Tibial nerve (tissue), 4 donors: ENCODE measurements at regions not wholly inside any gene's neighbourhood (a gene's known extent, or its start where the extent isn't known, plus 50 kb on each side); places are given as distances from the start of the nearest gene placed in this dataset.

Experiments used
- DNase-seq, 2 donors: peaks; one replicate each; pipeline ENCODE4 v3.0.0-alpha.2; 2019; ENCODE audit warnings: low spot score in 2 of 2
- H3K27ac ChIP-seq, 4 donors: fragments of 200-600 bp; sonication (generic) in 3 of 4; one replicate each; pipeline ENCODE4 v1.5.1; 2017 to 2019; ENCODE audit warnings: mild to moderate bottlenecking in 1 of 4
- H3K27me3 ChIP-seq, 2 donors: fragments of 200-600 bp; sonication (generic) in 1 of 2; one replicate each; pipeline versions ENCODE4 v1.5.1 to v1.6.0; 2017 to 2019
- H3K36me3 ChIP-seq, 3 donors: fragments of 200-600 bp; sonication (generic); one replicate each; pipeline ENCODE4 v1.5.1; 2018 to 2019
- H3K4me1 ChIP-seq, 4 donors: fragments of 200-600 bp; sonication (generic) in 3 of 4; one replicate each; pipeline ENCODE4 v1.5.1; 2017 to 2019
- H3K4me3 ChIP-seq, 4 donors: fragments of 200-600 bp; sonication (generic) in 3 of 4; one replicate each; pipeline ENCODE4 v1.5.1; 2017 to 2019; ENCODE audit warnings: mild to moderate bottlenecking in 1 of 4, moderate library complexity in 1 of 4
- H3K9me3 ChIP-seq, 4 donors: fragments of 200-600 bp; sonication (generic) in 3 of 4; one replicate each; pipeline ENCODE4 v1.5.1; 2017 to 2019
- CTCF ChIP-seq, 5 experiments: fragments of 200-600 bp in 3 of 5; fragments of 450-650 bp in 2 of 5; sonication (generic) in 3 of 5; IDR thresholded peaks; one replicate each; pipeline ENCODE4 v1.5.1; 2016 to 2019; ENCODE audit warnings: antibody characterized with exemption in 5 of 5, mild to moderate bottlenecking in 3 of 5, moderate library complexity in 2 of 5
- EP300 ChIP-seq, 2 donors: sonication (generic); formaldehyde crosslinking; IDR thresholded peaks; one replicate each; pipeline ENCODE4 v1.6.1; 2017; ENCODE audit warnings: antibody characterized with exemption in 2 of 2, mild to moderate bottlenecking in 1 of 2
- POLR2A ChIP-seq, 2 donors: fragments of 450-650 bp; IDR thresholded peaks; one replicate each; pipeline ENCODE4 v1.6.1; 2017; ENCODE audit warnings: antibody characterized with exemption in 2 of 2, mild to moderate bottlenecking in 2 of 2, moderate library complexity in 2 of 2
- whole genome bisulfite sequencing, 2 donors: methylation state at CpG; one replicate each; pipeline ENCODE4 v1.1.5; 2018; 5-methylcytosine and 5-hydroxymethylcytosine counted together

DNA sequence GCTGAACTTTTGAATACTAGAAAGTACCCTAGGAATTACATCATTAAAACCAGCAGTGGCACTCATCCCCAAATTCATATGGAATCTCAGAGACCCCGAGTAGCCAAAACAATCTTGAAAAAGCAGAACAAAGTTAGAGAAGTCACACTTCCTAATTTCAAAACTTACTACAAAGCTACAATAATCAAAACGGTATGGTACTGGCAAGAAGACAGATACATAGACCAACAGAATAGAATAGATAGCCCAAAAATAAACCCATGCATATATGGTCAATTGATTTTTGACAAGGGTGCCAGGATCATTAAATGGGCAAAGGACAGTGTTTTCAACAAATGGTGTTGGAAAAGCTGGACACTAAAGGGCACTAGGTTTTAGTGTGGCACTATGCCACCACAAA, 176.0 kb upstream of the NDUFV2 start:
- H3K27ac ChIP-seq = no peak overlapping the region
- TF ChIP-seq POLR2A (IDR thresholded peaks at IDR 0.05) (no peak), EP300 (IDR thresholded peaks at IDR 0.05) (no peak), CTCF (IDR thresholded peaks at IDR 0.05) (no peak)
- H3K4me3 ChIP-seq = no peak overlapping the region
- H3K36me3 ChIP-seq = no peaks in the 10 kb centered on the region
- H3K9me3 ChIP-seq = peaks cover 0 to 41% (median 2%) of the 10 kb centered on the region in 4 donors
- H3K4me1 ChIP-seq = no peaks in the 10 kb centered on the region
- no peak for DNase-seq
- 93 to 94% methylated on average over 2 of the region's 2 CpGs for WGBS, 2 donors
- H3K27me3 ChIP-seq = no peaks in the 10 kb centered on the region

- no peak for DNase-seq
- no peaks in the 10 kb centered on the region for H3K4me1 ChIP-seq
- peaks cover 0 to 41% (median 2%) of the 10 kb centered on the region in 4 donors for H3K9me3 ChIP-seq
- no peak overlapping the region for H3K4me3 ChIP-seq
- H3K36me3 ChIP-seq = no peaks in the 10 kb centered on the region
- H3K27ac ChIP-seq = no peak overlapping the region
- no peaks in the 10 kb centered on the region for H3K27me3 ChIP-seq
- 57 to 64% methylated on average over 2 of the region's 2 CpGs for WGBS, 2 donors
- no peak for TF ChIP-seq POLR2A (IDR thresholded peaks at IDR 0.05)
- no peak for TF ChIP-seq CTCF (IDR thresholded peaks at IDR 0.05)
- no peak for TF ChIP-seq EP300 (IDR thresholded peaks at IDR 0.05)
Observed at GRCh38 chr18:8928044-8928443, 174.5 kb upstream of the NDUFV2 start.

DNA sequence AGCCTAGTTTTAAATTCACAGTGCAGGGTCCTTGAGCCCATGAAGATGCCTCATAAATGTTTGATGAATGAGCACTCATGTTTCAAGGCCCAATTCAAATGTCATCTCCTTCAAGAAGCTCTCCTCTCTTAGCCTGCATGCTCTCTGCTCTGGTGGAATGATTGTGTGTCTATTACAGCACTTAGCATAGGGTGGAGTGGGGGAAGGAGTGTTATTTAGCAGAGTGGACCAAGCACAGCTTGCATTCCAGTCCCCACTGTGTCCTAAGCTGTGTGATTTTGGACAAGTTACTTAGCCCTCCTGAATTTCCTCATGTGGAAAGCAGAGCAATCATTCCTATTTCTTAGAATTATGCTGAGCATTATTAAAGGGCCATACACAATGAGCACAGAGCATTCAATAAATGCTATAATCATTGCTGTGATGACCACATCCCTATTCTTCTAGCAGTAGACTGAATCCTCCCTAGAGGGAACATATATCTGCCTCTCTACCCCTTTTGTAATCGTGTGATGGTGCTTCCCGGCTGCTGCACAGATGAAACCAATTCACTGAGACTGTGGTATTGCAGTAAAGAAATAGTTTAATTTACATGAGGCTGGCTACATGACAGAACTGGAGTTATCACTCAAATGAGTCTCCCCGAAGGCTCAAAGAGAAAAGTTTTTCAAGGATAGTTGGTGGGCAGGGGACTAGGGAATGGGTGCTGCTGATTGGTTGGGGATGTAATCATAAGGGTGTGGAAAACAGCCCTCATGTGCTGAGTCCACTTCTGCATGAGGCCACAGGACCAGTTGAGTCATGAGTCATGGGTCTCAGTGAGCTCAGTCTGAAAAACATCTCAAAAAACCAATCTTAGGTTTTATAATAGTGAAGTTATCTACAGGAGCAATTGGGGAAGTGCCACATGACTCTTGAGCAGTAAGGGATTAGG, 173.4 kb upstream of the NDUFV2 start:
- Histone ChIP-seq H3K4me3 (no peak overlapping the region), H3K9me3 (peaks cover 0 to 41% (median 2%) of the 10 kb centered on the region in 4 donors), H3K4me1 (no peaks in the 10 kb centered on the region), H3K27ac (no peak overlapping the region), H3K27me3 (no peaks in the 10 kb centered on the region), H3K36me3 (no peaks in the 10 kb centered on the region)
- no peak for TF ChIP-seq POLR2A (IDR thresholded peaks at IDR 0.05)
- TF ChIP-seq EP300 (IDR thresholded peaks at IDR 0.05) = no peak
- no peak for TF ChIP-seq CTCF (IDR thresholded peaks at IDR 0.05)
- DNase-seq = no peak
- WGBS, 2 donors = 76 to 94% methylated on average over 3 of the region's 3 CpGs

DNA sequence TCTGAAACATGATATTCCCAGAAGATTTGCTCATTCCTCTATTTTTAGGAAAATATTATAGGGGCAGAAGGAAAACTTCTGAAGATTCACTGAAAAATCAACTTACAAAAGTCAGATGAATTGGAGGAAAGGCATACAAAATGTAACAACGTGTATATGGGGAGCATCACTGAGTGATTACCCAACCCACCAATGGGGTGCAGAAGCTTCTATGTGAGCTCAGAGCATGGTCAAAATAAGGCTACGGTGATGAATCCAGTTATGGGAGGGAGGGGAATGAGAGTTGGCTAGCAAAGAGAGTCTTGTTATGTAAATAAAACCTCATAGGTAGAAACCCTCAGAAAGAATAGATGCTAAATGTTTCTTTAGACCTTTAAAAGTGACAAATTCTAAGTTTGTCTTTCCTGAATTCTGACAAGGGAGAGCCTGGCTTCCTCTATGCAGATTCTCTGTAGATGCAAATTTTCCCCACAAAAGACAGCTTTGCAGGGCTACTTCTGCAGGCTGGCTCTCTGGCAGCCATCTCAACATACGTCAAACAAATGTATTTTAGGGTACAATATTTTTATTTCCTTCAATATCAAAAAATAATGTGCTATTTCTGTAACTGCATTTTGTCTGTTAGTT, 171.4 kb upstream of the NDUFV2 start:
- Histone ChIP-seq H3K27ac (no peak overlapping the region), H3K4me1 (no peaks in the 10 kb centered on the region), H3K36me3 (no peaks in the 10 kb centered on the region), H3K9me3 (peaks cover 0 to 36% (median 2%) of the 10 kb centered on the region in 4 donors), H3K4me3 (no peak overlapping the region), H3K27me3 (no peaks in the 10 kb centered on the region)
- DNase-seq = no peak
- TF ChIP-seq CTCF (IDR thresholded peaks at IDR 0.05) (no peak), POLR2A (IDR thresholded peaks at IDR 0.05) (no peak), EP300 (IDR thresholded peaks at IDR 0.05) (no peak)
- 32 to 36% methylated on average over 3 of the region's 3 CpGs for WGBS, 2 donors

- H3K27me3 ChIP-seq = no peaks in the 10 kb centered on the region
- peaks cover 0 to 18% (median 0%) of the 10 kb centered on the region in 4 donors for H3K9me3 ChIP-seq
- no peak overlapping the region for H3K27ac ChIP-seq
- no peak for DNase-seq
- no peak overlapping the region for H3K4me3 ChIP-seq
- H3K4me1 ChIP-seq = no peaks in the 10 kb centered on the region
- no peaks in the 10 kb centered on the region for H3K36me3 ChIP-seq
- TF ChIP-seq EP300 (IDR thresholded peaks at IDR 0.05) (no peak), POLR2A (IDR thresholded peaks at IDR 0.05) (no peak), CTCF (IDR thresholded peaks at IDR 0.05) (no peak)
Observed at GRCh38 chr18:8932866-8933265, 169.6 kb upstream of the NDUFV2 start.
